Gastroesophageal sphincter (tissue), 4 donors: ENCODE measurements at regions not wholly inside any gene's neighbourhood (a gene's known extent, or its start where the extent isn't known, plus 50 kb on each side); places are given as distances from the start of the nearest gene placed in this dataset.

ENCODE experiments used
- ATAC-seq: fragments of 150-250 bp; one replicate; pipeline ENCODE4 v1.9.1; 2016; ENCODE audit warnings: mild to moderate bottlenecking, moderate library complexity
- H3K27ac ChIP-seq, 4 donors: fragments of 200-600 bp; sonication (generic) in 3 of 4; 1 replicate in 3 of 4; 2 replicates in 1 of 4; pipeline ENCODE4 v1.5.1; 2016 to 2019
- H3K27me3 ChIP-seq: fragments of 200-600 bp; sonication (generic); one replicate; pipeline ENCODE4 v1.5.1; 2019
- H3K36me3 ChIP-seq, 2 donors: fragments of 200-600 bp; sonication (generic); one replicate each; pipeline ENCODE4 v1.5.1; 2019; ENCODE audit warnings: control low read depth in 1 of 2
- H3K4me1 ChIP-seq, 3 donors: fragments of 200-600 bp; sonication (generic); 1 replicate in 2 of 3; 2 replicates in 1 of 3; pipeline ENCODE4 v1.5.1; 2016 to 2019; ENCODE audit warnings: control low read depth in 2 of 3
- H3K4me3 ChIP-seq, 2 donors: fragments of 200-600 bp; sonication (generic); one replicate each; pipeline ENCODE4 v1.5.1; 2019; ENCODE audit warnings: mild to moderate bottlenecking in 1 of 2, moderate library complexity in 1 of 2
- H3K9me3 ChIP-seq, 3 donors: fragments of 200-600 bp; sonication (generic); one replicate each; pipeline ENCODE4 v1.5.1; 2017 to 2019; ENCODE audit warnings: control low read depth in 2 of 3
- EP300 ChIP-seq: sonication (generic); formaldehyde crosslinking; IDR thresholded peaks from one replicate; pipeline ENCODE4 v1.6.1; 2017; ENCODE audit warnings: antibody characterized with exemption, mild to moderate bottlenecking
- POLR2A ChIP-seq, 2 donors: fragments of 450-650 bp; IDR thresholded peaks; one replicate each; pipeline ENCODE4 v1.6.1; 2017; ENCODE audit warnings: antibody characterized with exemption in 2 of 2, mild to moderate bottlenecking in 2 of 2, moderate library complexity in 1 of 2
- POLR2AphosphoS5 ChIP-seq: sonication (generic); formaldehyde crosslinking; IDR thresholded peaks from one replicate; pipeline ENCODE4 v1.6.1; 2017; ENCODE audit warnings: antibody characterized with exemption
- WGBS, 2 donors: methylation state at CpG; one replicate each; pipeline ENCODE4 v1.1.5; 2018; ENCODE audit warnings: low coverage in 1 of 2; 5-methylcytosine and 5-hydroxymethylcytosine counted together
- TF ChIP-seq, protein P1 (sequence below), 4 experiments: fragments of 200-600 bp in 2 of 4; fragments of 450-650 bp in 2 of 4; sonication (generic) in 1 of 4; IDR thresholded peaks; one replicate each; pipeline ENCODE4 v1.5.1; 2017 to 2019; ENCODE audit warnings: antibody characterized with exemption in 4 of 4, mild to moderate bottlenecking in 2 of 4, moderate library complexity in 2 of 4

DNA sequence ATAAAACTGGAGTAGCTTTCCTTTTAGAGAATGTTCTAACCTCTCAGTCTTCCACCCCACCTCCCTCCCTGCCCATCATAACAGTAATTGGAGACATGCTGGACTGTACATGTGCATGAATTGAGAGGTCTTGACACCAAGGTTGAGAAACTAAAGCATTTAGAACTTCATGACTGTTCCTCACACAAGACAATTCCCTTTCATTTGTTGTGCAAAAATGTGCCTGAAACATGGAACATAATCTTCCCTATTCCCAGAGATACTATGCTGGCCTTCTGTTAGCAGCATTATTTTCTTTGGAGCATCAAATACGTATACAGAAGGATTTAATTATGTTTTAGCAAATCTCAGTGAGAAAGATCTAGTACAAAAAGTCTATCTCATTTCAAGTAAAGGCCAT is 97.5 kb upstream of the KCNE2 start:
- H3K4me1 ChIP-seq = peaks cover 0 to 20% (median 3%) of the 10 kb centered on the region in 3 donors
- peaks cover 0 to 5% (median 0%) of the 10 kb centered on the region in 3 donors for H3K9me3 ChIP-seq
- TF ChIP-seq, protein P1, sequence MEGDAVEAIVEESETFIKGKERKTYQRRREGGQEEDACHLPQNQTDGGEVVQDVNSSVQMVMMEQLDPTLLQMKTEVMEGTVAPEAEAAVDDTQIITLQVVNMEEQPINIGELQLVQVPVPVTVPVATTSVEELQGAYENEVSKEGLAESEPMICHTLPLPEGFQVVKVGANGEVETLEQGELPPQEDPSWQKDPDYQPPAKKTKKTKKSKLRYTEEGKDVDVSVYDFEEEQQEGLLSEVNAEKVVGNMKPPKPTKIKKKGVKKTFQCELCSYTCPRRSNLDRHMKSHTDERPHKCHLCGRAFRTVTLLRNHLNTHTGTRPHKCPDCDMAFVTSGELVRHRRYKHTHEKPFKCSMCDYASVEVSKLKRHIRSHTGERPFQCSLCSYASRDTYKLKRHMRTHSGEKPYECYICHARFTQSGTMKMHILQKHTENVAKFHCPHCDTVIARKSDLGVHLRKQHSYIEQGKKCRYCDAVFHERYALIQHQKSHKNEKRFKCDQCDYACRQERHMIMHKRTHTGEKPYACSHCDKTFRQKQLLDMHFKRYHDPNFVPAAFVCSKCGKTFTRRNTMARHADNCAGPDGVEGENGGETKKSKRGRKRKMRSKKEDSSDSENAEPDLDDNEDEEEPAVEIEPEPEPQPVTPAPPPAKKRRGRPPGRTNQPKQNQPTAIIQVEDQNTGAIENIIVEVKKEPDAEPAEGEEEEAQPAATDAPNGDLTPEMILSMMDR (IDR thresholded peaks at IDR 0.05) = no peak
- no peak for TF ChIP-seq POLR2AphosphoS5
- TF ChIP-seq EP300 = no peak
- TF ChIP-seq POLR2A (IDR thresholded peaks at IDR 0.05) = no peak
- H3K4me3 ChIP-seq = no peak overlapping the region
- ATAC-seq = no peak
- no peak overlapping the region for H3K27ac ChIP-seq
- peaks cover 0 to 3% of the 10 kb centered on the region in 2 donors for H3K36me3 ChIP-seq
- 64 to 92% methylated on average over 1 of the region's 1 CpG for WGBS, 2 donors
- H3K27me3 ChIP-seq = no peaks in the 10 kb centered on the region

DNA sequence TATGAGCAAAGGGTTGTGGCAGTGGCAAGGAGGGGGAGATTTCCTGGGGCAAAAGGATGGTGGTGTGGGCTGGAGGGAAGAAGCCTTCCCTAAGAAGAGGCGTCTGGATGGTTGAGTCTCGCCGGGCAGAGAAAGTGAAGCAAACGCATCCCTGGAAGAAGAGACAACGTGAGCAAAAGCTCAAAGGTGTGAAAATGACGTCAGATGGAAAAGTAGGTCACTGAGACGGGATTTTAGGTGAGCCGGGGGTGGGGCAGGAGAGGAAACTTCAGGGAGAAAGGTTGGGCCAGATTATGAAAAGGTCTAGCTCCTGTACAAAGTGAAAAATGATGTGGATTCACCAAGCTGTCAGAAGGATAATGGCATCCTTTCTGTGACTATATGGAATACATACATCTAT is 95.3 kb upstream of the KCNE2 start:
- no peak for TF ChIP-seq POLR2A (IDR thresholded peaks at IDR 0.05)
- no peak for TF ChIP-seq POLR2AphosphoS5
- TF ChIP-seq, protein P1 (IDR thresholded peaks at IDR 0.05) = no peak
- TF ChIP-seq EP300 = no peak
- Histone ChIP-seq H3K27ac (no peak overlapping the region), H3K27me3 (no peaks in the 10 kb centered on the region), H3K36me3 (peaks cover 0 to 3% of the 10 kb centered on the region in 2 donors), H3K9me3 (peaks cover 0 to 4% (median 0%) of the 10 kb centered on the region in 3 donors), H3K4me1 (no peaks in the 10 kb centered on the region), H3K4me3 (no peak overlapping the region)
- WGBS, 2 donors = 93% methylated on average over 3 to 8 of the region's 8 CpGs
- ATAC-seq = no peak

DNA sequence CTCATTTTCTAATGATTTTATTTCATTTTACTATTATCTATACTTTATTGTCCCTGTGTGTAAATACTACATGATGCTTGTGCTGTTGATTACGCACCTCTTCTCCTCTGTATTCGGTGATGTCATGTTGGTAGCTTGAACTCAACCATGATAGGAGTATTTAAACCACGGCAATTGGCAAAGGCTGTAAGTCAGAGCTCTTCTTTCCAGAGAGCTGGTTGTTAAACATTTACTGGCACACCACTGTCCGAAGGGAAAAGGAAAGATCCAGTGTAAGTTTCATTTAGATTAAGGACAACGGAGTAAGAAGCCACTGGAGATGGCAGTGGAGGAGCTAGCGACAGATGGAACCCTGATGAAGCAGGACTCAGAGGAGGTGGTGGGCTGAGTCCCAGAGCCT is 93.4 kb upstream of the KCNE2 start:
- 94 to 95% methylated on average over 3 to 6 of the region's 6 CpGs for WGBS, 2 donors
- Histone ChIP-seq H3K4me1 (no peaks in the 10 kb centered on the region), H3K27me3 (no peaks in the 10 kb centered on the region), H3K36me3 (no peaks in the 10 kb centered on the region), H3K27ac (no peak overlapping the region), H3K9me3 (no peaks in the 10 kb centered on the region), H3K4me3 (no peak overlapping the region)
- ATAC-seq = no peak
- TF ChIP-seq, protein P1 (IDR thresholded peaks at IDR 0.05) = no peak
- TF ChIP-seq POLR2A (IDR thresholded peaks at IDR 0.05) (no peak), POLR2AphosphoS5 (no peak), EP300 (no peak)

DNA sequence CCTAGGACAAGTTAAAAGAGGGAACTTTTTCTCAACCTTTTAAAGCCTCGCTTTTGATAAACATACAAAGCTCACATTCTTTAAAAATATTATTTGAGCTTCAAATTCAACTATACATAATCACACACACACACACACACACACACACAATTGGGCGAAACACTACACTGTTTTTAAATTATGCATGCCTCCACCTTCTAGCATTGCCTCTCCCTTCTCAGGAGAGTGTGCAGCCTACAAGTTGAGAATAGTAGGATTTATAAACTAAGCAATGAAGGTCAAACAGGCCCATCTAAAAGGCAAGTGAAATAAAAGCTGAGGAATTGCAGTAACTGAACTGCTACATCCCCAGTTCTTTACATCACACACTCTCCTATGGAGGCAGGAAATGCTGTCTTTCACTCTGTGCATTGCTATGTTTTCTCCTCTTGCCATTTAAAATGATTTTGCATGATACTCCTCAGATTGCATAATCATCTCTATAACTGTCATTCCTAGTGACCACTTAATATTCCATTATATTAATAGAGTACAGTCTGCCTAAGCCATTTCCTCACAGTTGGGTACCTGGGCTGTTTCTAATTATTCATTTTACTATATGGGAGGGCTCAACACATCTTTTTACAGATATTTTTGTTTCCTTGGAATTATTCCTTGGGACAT is 92.5 kb upstream of the KCNE2 start:
- Histone ChIP-seq H3K27me3 (no peaks in the 10 kb centered on the region), H3K27ac (no peak overlapping the region), H3K4me1 (no peaks in the 10 kb centered on the region), H3K36me3 (no peaks in the 10 kb centered on the region), H3K4me3 (no peak overlapping the region), H3K9me3 (no peaks in the 10 kb centered on the region)
- WGBS, 2 donors = 78 to 90% methylated on average over 2 of the region's 2 CpGs
- TF ChIP-seq POLR2A (IDR thresholded peaks at IDR 0.05) (no peak), EP300 (no peak), POLR2AphosphoS5 (no peak)
- TF ChIP-seq, protein P1 (IDR thresholded peaks at IDR 0.05) = no peak
- ATAC-seq = no peak

DNA sequence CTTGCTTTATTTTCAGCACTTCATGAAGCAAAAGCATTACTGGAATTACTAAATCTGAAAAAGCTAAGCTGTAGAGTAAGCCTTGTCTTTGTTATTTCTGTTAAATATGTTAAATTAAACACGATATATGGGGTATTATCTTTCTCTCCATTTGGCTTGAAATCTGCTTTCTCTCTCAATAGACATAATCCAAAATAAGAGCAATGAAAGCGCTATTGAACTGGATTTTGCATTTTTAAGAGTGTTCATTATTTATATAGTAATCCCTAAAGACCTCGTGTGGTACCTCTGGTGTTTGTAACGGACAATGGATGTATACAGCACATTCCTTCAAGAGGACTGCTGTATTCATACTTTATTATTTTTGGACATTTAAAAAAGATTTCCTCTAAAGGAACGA is 91.5 kb upstream of the KCNE2 start:
- Histone ChIP-seq H3K4me3 (no peak overlapping the region), H3K4me1 (no peaks in the 10 kb centered on the region), H3K9me3 (no peaks in the 10 kb centered on the region), H3K27ac (no peak overlapping the region), H3K36me3 (no peaks in the 10 kb centered on the region), H3K27me3 (no peaks in the 10 kb centered on the region)
- no peak for ATAC-seq
- 77 to 94% methylated on average over 5 of the region's 5 CpGs for WGBS, 2 donors
- TF ChIP-seq POLR2A (IDR thresholded peaks at IDR 0.05) (no peak), EP300 (no peak), POLR2AphosphoS5 (no peak)
- TF ChIP-seq, protein P1 (IDR thresholded peaks at IDR 0.05) = no peak
